Gastrocnemius medialis (tissue), 4 donors: ENCODE measurements at regions not wholly inside any gene's neighbourhood (a gene's known extent, or its start where the extent isn't known, plus 50 kb on each side); places are given as distances from the start of the nearest gene placed in this dataset.

Experiments
- ATAC-seq, 2 donors: fragments of 150-250 bp; one replicate each; pipeline ENCODE4 v1.9.1; 2016
- DNase-seq, 2 donors: peaks; one replicate each; pipeline ENCODE4 v3.0.0-alpha.2; 2019
- H3K27ac ChIP-seq, 4 donors: fragments of 200-600 bp; sonication (generic); 1 replicate in 1 of 4; 2 replicates in 3 of 4; pipeline ENCODE4 v1.5.1; 2016 to 2018; ENCODE audit warnings: mild to moderate bottlenecking in 2 of 4, moderate library complexity in 1 of 4
- H3K27me3 ChIP-seq, 3 donors: fragments of 200-600 bp; sonication (generic) in 2 of 3; 1 replicate in 1 of 3; 2 replicates in 2 of 3; pipeline versions ENCODE4 v1.5.1 to v1.6.0; 2016 to 2019; ENCODE audit warnings: mild to moderate bottlenecking in 1 of 3, moderate library complexity in 1 of 3
- H3K36me3 ChIP-seq, 2 donors: fragments of 200-600 bp; sonication (generic) in 1 of 2; one replicate each; pipeline ENCODE4 v1.5.1; 2017 to 2018
- H3K4me1 ChIP-seq, 2 donors: fragments of 200-600 bp; sonication (generic) in 1 of 2; one replicate each; pipeline ENCODE4 v1.5.1; 2016 to 2017; ENCODE audit warnings: mild to moderate bottlenecking in 2 of 2
- H3K4me3 ChIP-seq, 4 donors: fragments of 200-600 bp; sonication (generic) in 3 of 4; 1 replicate in 1 of 4; 2 replicates in 3 of 4; pipeline ENCODE4 v1.5.1; 2016 to 2019; ENCODE audit warnings: mild to moderate bottlenecking in 2 of 4
- H3K9me3 ChIP-seq, 3 donors: fragments of 200-600 bp; sonication (generic) in 2 of 3; 1 replicate in 1 of 3; 2 replicates in 2 of 3; pipeline ENCODE4 v1.5.1; 2016 to 2019
- CTCF ChIP-seq, 5 experiments: fragments of 450-650 bp in 3 of 5; fragments of 200-600 bp in 2 of 5; sonication (generic) in 2 of 5; IDR thresholded peaks in 4 of 5; conservative IDR thresholded peaks in 1 of 5; 1 replicate in 4 of 5; 2 replicates in 1 of 5; pipeline ENCODE4 v1.5.1; 2016 to 2019; ENCODE audit warnings: antibody characterized with exemption in 5 of 5, mild to moderate bottlenecking in 3 of 5, moderate library complexity in 3 of 5
- POLR2A ChIP-seq, 2 donors: fragments of 450-650 bp; IDR thresholded peaks; one replicate each; pipeline ENCODE4 v1.6.1; 2017; ENCODE audit warnings: antibody characterized with exemption in 2 of 2, mild to moderate bottlenecking in 2 of 2, moderate library complexity in 2 of 2
- in situ Hi-C, 4 donors: fragments of 200-750 bp; cut with MboI; loops; one replicate each; pipeline versions ENCODE4 v1.15.0 to v1.8.0; 2017; ENCODE audit warnings: low sequenced_read_pairs in 4 of 4
- intact Hi-C: fragments of 100-400 bp; cut with DNase I; formaldehyde crosslinking; loops from one replicate; pipeline ENCODE4 v1.15.1; 2023; ENCODE audit warnings: low total_unique reads

GRCh38 chr20:59547596-59547995 is 56.7 kb upstream of the PHACTR3 start:
- Histone ChIP-seq H3K4me1 (no peaks in the 10 kb centered on the region), H3K36me3 (no peaks in the 10 kb centered on the region), H3K4me3 (no peak overlapping the region), H3K9me3 (no peaks in the 10 kb centered on the region), H3K27me3 (peaks cover 0 to 9% (median 0%) of the 10 kb centered on the region in 3 donors), H3K27ac (no peak overlapping the region)
- TF ChIP-seq POLR2A (IDR thresholded peaks at IDR 0.05) (no peak), CTCF (IDR thresholded peaks at IDR 0.05 in 4 of 5, conservative IDR thresholded peaks at IDR 0.05 in 1 of 5) (no peak)
- DNase-seq, result no peak
- intact Hi-C loops (no loop called here), in situ Hi-C loops (no loop called here)
- no peak for ATAC-seq
